C4-2B (cell line): ENCODE measurements at regions not wholly inside any gene's neighbourhood (a gene's known extent, or its start where the extent isn't known, plus 50 kb on each side); places are given as distances from the start of the nearest gene placed in this dataset.

Source experiments
- H3K27ac ChIP-seq: fragments of 450-650 bp; 2 replicates; pipeline ENCODE4 v1.5.1; 2017
- CTCF ChIP-seq: fragments of 450-650 bp; conservative IDR thresholded peaks from 2 replicates; pipeline ENCODE4 v1.5.1; 2017; ENCODE audit warnings: mild to moderate bottlenecking
- ZFX ChIP-seq: fragments of 450-650 bp; IDR thresholded peaks from 2 replicates; pipeline ENCODE4 v1.6.1; 2017

- no peak overlapping the region for H3K27ac ChIP-seq
- no peak for TF ChIP-seq CTCF
- no peak for TF ChIP-seq ZFX
Measured at GRCh38 chr12:118870551-118870950, 110.8 kb upstream of the SRRM4 start.

- TF ChIP-seq CTCF: no peak
- TF ChIP-seq ZFX: no peak
- no peak overlapping the region for H3K27ac ChIP-seq
Measured at GRCh38 chr12:118874698-118875548, 106.4 kb upstream of the SRRM4 start.

- no peak overlapping the region for H3K27ac ChIP-seq
Measured at GRCh38 chr12:118880720-118881493, 100.4 kb upstream of the SRRM4 start.

GRCh38 chr12:118884226-118884625 lies 97.1 kb upstream of the SRRM4 start:
- H3K27ac ChIP-seq: no peak overlapping the region
- TF ChIP-seq ZFX (no peak), CTCF (no peak)

More at GRCh38 chr12:118880720-118881493, 100.4 kb upstream of the SRRM4 start:
- TF ChIP-seq ZFX: no peak
- TF ChIP-seq CTCF: no peak

GRCh38 chr12:118900993-118901392 lies 80.3 kb upstream of the SRRM4 start:
- TF ChIP-seq CTCF: no peak
- TF ChIP-seq ZFX: no peak
- no peak overlapping the region for H3K27ac ChIP-seq

GRCh38 chr12:118908811-118909210 lies 72.5 kb upstream of the SRRM4 start:
- TF ChIP-seq CTCF (no peak), ZFX (no peak)
- H3K27ac ChIP-seq: no peak overlapping the region

GRCh38 chr12:118912697-118913270 lies 68.6 kb upstream of the SRRM4 start:
- no peak for TF ChIP-seq CTCF
- no peak for TF ChIP-seq ZFX
- H3K27ac ChIP-seq: no peak overlapping the region
